KOPT-K1 (cell line): ENCODE measurements at regions not wholly inside any gene's neighbourhood (a gene's known extent, or its start where the extent isn't known, plus 50 kb on each side); places are given as distances from the start of the nearest gene placed in this dataset.

Source experiments
- H3K27ac ChIP-seq: fragments of 200-600 bp; sonication (generic); 2 replicates; pipeline ENCODE4 v1.5.1; 2016; ENCODE audit warnings: antibody characterized with exemption, mild to moderate bottlenecking, low read depth, low read length; ENCODE audit not compliant: poor library complexity, severe bottlenecking
- H3K36me3 ChIP-seq: fragments of 200-600 bp; sonication (generic); 2 replicates; pipeline ENCODE4 v1.5.1; 2017; ENCODE audit warnings: antibody characterized with exemption, mild to moderate bottlenecking, low read length, moderate library complexity; ENCODE audit not compliant: insufficient read depth
- H3K9me3 ChIP-seq: fragments of 200-600 bp; sonication (generic); 2 replicates; pipeline ENCODE4 v1.5.1; 2017; ENCODE audit warnings: antibody characterized with exemption, low read length, mild to moderate bottlenecking; ENCODE audit not compliant: insufficient read depth, poor library complexity, severe bottlenecking

DNA sequence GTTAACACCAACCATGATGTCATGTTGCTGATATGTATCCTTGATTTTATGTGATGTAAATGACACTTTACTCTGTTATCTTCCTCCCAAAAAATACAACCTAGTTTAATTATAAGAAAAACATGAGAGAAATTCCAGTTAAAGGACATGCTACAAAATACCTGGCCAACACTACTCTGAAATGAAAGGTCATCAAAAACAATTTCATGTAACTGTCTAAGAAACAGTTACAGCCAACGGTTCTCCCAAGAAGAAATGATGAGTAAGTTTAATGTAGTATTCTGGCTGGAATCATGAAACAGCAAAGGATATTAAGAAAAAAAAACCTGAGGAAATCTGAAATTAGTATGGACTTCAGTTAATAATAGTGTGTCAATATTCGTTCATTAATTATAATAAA is 653.3 kb upstream of the FOXG1 start:
- H3K27ac ChIP-seq: no peak overlapping the region
- no peaks in the 10 kb centered on the region for H3K9me3 ChIP-seq
- H3K36me3 ChIP-seq: no peaks in the 10 kb centered on the region

DNA sequence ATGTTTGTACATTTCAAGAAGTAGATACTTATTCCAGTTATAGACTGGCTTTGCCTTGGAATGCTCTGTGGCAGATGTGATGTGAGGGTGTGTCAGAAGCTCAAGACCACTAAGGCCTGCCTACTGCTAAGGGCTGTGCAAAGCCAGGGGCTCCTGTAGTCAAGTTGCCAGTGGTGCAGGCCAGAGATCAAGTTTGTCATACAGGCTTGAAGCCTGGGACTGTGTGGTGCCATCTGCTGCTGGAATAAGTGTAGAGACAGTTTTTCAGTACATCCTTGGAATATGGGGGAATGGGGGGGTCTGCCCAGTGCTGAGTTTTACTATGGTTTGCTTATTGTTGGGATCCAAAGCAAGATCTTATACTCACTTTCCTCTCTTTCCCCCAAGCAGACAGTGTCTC is 649.9 kb upstream of the FOXG1 start:
- H3K27ac ChIP-seq: no peak overlapping the region
- no peaks in the 10 kb centered on the region for H3K36me3 ChIP-seq
- H3K9me3 ChIP-seq: no peaks in the 10 kb centered on the region

DNA sequence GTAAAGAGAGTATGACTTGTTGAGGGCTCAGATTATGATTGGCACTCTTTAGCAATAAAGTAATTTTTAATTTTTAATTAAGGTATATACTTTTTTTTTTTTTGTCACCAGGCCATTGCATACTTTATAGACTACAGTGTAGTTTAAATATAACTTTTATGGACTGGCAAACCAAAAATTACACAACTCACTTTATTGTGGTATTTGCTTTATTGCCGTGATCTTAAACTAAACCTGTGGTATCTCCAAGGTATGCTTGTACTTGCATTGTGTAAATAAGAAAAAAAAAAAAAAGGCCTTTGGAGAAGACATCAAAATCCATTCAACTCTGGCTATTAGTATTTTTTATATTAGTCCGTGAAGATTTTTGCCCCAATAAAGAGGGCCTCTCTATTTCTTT is 646.7 kb upstream of the FOXG1 start:
- Histone ChIP-seq H3K27ac (no peak overlapping the region), H3K36me3 (no peaks in the 10 kb centered on the region), H3K9me3 (no peaks in the 10 kb centered on the region)

DNA sequence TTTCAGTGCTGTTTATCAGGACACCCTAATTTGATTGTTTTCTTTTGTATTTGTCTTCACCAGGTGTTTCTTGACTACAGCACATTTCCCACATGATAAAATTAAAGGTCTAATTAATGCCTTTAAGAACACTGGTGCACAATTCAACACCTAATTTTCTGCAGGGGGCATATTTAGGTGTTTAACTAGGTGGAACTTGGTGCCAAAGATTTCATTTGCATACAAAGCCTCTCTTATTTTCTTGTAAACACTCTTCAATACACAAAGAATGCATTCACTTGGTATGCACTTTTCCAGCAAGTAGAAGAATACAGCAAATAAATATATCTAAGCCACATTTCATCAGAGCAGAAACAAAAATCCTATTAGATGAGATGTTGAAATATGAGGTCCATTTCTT is 646.2 kb upstream of the FOXG1 start:
- Histone ChIP-seq H3K27ac (no peak overlapping the region), H3K36me3 (no peaks in the 10 kb centered on the region), H3K9me3 (no peaks in the 10 kb centered on the region)

DNA sequence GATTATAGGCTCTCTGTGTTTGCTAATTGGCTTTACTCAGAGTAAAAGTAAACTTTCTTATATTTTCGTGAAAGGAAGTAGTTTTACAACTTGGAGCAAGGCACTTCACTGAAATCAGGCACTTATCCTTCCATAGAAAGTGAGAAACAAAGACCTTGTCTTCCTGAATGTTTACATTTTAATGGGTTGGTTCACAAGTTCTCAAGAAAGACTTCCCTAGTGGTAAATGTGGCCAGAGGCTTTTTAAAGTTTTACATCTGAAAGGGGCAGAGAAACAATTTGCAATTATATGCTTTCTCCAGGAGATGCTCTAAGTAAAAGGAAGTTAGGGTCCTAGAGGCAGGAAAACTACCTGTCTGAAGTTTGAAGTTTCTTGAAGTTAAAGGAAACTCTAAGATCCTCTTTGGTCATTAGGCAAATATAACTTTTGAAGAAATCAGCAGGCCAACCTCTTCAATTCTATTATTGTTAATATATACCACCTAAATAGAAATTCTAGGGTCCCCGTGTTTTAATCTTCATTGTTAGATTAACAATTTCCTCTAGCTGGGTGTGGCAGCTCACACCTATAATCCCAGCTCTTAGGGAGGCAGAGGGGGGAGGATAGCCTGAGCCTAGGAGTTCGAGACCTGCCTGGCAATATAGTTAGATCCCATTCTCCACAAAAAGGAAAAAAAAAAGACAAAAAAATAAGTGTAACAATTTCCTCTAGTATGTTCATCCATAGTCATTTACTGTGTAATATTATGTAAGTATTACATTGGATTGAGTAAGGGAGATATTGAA is 644.9 kb upstream of the FOXG1 start:
- Histone ChIP-seq H3K27ac (no peak overlapping the region), H3K9me3 (no peaks in the 10 kb centered on the region), H3K36me3 (no peaks in the 10 kb centered on the region)

DNA sequence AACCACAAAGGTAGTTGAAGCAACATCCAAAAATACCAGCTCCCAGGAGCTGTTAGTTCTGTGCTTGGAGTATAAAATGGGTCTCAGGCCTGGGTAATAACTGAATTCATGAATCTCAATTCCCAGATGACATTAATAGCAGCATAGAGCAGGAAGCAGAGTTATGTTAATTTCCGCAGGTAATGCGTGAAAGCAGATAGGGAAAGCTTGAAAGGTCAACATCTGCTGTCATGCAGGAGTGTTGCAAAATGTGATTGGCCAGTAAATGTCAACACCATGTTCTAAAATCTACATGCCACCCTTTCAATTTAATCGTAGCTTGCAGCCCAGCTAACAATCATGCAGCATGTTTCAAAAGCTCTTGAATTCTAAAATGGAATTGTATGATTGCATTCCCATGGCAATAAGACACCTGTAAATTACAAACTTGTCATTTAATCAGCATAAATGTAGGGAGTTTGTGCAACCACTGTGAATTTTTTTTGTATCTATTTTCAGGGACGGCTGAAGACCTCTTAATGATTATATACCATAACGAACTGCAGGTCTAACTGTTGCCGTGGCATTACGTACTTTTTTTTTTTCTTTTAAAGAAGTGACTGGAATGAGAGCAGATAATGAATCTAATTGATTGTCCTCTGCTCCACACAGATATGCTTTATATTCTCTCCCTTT is 635.8 kb upstream of the FOXG1 start:
- Histone ChIP-seq H3K9me3 (no peaks in the 10 kb centered on the region), H3K27ac (no peak overlapping the region), H3K36me3 (no peaks in the 10 kb centered on the region)

DNA sequence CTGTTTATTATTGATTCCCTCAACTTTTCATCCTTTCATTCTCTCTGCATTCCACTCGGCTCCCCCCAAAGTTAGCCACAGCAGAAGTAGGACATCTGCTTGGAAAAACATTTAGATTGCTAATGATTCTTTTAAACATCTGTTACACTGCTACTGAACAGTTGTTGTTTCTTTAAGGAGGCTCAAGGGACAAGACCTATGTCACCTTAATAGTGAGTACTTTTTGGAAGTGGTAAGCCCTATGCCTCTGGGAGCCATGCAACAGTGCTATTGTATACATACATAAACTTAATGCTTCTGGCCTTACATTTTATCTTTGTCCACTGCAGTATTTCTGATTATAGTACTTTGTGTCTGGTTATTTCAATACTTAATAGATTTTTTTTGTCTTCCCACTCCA is 628.2 kb upstream of the FOXG1 start:
- Histone ChIP-seq H3K36me3 (no peaks in the 10 kb centered on the region), H3K9me3 (no peaks in the 10 kb centered on the region), H3K27ac (no peak overlapping the region)

DNA sequence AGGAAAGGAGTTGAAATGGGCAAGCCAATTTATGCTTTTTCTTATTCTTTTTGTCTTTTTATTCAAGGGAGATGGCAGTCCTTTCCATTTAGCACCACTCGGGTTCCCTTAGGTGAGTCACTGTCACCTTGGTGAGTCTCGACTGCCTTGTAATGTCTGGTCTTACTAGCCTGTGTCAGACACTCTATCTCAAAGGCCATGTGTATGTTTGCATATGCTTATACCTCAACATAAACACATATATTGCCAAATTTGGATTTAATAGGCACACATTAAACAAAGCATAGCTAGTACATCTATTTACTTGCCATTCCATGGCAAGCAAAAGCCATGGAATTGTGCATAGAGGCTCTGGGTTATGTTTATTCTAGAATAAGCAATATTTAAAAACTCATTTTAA is 624.9 kb upstream of the FOXG1 start:
- no peak overlapping the region for H3K27ac ChIP-seq
- H3K36me3 ChIP-seq: no peaks in the 10 kb centered on the region
- no peaks in the 10 kb centered on the region for H3K9me3 ChIP-seq

DNA sequence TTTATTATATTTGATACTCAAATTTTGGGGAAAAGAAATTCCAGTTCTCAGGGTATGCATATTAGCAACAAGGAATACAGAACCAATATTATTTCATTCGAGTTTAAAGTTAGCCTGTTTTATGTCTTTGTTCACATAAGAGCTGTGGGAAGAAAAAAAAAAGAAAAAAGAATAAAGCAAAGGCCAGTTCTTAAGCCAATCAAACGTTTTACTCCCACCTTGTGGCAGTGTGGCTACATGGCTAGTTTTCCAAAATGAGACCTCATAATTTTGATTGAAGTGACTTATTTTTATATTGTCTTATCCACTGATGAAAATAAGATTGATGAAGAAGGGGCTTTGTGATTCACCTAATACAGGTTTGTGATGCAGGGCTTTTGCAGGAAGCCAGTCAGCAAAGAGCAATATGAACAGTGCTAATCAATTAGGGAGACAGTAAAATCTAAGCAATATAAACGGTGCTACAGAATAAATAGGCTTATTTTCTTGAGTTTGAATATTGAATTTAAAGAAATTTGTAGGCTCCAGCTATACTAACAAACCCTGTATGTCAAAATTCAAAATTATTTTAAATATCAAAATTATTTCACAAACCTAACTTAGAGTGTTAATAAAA is 624.1 kb upstream of the FOXG1 start:
- no peaks in the 10 kb centered on the region for H3K9me3 ChIP-seq

DNA sequence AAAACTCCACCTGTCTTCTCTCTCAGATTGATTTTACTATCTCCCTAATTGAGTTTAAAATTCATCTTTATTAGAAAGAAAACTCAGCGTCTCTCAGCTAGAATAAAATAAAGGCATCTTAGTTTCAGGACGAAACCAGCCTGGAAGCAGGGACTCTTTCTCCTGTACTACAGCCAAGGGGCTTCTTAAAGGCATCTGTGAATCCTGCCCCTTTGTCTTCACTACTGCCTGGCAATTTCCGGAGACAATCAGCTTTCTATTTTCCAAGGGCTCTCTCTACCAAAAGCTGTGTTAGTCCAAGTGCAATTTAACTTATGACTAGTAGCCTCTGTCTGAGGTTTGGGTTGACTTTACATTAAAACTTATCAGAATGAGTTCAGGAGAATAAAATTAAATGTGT is 623.3 kb upstream of the FOXG1 start:
- Histone ChIP-seq H3K9me3 (no peaks in the 10 kb centered on the region), H3K27ac (no peak overlapping the region), H3K36me3 (no peaks in the 10 kb centered on the region)

More for the DNA sequence above, 624.1 kb upstream of the FOXG1 start:
- H3K36me3 ChIP-seq: no peaks in the 10 kb centered on the region
- H3K27ac ChIP-seq: no peak overlapping the region

DNA sequence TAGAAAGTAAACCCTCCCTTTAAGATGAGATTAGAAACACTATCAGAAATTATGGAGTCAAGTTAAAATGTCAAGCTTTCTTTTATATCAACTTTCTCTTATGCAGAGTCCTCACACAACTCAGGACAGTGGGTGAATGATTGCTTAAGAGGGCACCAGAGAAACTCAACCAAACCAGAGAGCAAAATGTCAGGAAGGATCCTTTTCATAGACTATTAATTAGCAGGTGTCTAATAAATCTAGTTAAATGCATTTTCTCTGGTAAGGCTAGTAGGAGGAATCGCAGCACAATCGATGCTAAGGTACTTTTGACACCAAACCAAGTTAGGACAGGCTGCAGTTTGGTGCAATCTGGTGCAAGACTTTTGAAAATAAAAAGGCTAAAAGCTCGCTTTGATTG is 614.7 kb upstream of the FOXG1 start:
- Histone ChIP-seq H3K9me3 (no peaks in the 10 kb centered on the region), H3K36me3 (no peaks in the 10 kb centered on the region), H3K27ac (no peak overlapping the region)

DNA sequence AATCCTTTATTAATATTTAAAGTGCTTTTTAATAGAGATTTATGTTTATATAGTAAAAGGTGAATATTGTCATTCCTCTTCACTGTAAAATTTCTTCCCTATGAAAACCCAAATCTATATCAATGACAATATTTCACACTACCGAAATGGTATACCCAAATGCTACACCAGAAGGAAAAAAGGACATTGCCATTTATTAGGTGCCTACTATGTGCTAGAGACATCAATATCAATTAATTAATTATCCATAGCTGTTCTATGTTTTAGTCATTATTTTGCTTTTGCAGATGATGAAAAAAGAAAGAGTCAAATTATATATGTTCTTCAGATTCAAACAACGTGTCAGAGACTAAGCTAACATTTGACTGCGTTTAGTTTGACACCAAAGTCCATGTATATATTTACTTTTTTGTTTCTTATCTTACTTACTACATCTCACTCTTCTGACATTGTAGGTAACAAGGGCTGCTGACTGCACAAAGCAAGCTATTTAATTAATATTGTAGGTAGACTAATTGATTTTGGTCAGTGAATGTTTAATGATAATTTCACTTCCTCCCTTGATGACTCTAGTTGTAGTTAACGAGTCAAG is 614.0 kb upstream of the FOXG1 start:
- H3K27ac ChIP-seq: no peak overlapping the region
- no peaks in the 10 kb centered on the region for H3K9me3 ChIP-seq
- no peaks in the 10 kb centered on the region for H3K36me3 ChIP-seq

DNA sequence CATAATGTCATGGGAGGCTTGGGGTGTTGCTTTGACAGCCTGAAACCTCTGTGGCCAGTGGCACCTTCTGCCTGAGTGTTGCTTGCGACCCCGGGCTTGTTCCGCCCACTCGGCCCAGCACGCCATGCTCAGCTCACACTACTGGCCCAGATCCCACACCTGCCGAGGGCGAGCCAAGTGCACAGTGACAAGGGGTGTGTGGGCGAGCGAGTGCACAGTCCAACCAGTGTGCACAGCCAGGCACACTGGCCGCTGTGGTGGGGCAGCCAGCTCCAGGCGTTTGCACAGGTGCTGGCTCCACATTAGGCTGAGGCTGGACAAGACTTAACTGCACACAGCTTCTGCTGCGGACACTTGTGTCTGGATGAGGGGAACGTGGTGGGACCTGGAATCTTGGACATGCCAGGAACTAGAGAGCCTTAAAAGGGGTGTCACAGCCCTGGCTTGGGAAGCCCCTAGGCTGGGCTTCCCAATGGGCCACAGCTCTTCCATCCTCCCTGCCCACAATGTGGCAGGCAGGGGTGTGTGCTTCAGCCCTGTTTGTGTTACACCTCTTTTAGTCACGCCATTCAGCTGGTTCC is 609.2 kb upstream of the FOXG1 start:
- H3K27ac ChIP-seq: no peak overlapping the region
- no peaks in the 10 kb centered on the region for H3K36me3 ChIP-seq
- H3K9me3 ChIP-seq: no peaks in the 10 kb centered on the region

DNA sequence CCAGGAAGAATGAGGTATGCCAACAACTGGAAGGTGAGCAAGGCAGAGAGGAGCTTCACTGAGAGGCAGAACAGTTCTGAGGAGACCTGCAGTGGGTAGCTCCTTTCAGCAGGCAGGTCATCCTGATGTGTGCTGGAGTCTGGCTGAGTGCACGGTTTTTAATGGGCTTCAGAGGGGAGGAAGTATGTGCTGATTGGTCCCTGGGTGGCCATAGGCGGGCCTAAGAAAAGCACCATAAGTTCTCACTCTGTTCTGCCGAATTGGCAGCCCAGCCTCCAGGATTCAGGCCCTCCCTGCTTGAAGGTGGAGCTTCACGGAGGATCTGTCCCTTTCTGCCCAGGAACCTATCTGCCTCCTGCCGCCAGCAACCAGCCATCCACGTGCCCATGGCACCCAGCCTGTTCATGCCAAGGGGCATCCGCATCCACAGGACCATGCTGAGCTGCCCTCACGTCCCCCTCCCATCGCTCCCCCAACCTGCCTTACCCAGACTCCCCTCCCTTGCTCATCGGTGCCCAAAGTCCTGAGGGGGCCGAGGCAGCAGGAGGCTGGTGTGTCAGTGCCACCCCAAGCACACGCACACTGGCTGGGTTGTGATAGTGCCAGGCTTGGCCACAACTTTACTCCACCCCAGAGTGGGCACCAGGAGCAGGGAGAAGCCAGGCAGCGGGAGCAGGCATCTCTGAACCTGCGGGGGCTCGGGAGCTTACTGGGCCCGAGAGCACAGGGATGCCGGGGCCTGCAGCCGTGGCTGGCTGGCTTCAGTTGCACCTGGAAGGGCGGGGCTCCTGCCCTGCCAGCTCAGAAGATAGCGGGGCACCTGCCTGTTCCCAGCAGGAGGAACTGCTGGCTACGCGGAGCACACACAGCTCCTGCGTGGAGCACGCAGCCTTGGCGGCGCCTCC is 608.4 kb upstream of the FOXG1 start:
- Histone ChIP-seq H3K9me3 (no peaks in the 10 kb centered on the region), H3K36me3 (no peaks in the 10 kb centered on the region), H3K27ac (no peak overlapping the region)
